Activated CD4-positive, alpha-beta T cell treated with anti-CD3 and anti-CD28 coated beads, Interleukin-2, amount 50 U/mL, for 24 hours (primary cell): ENCODE measurements at regions not wholly inside any gene's neighbourhood (a gene's known extent, or its start where the extent isn't known, plus 50 kb on each side); places are given as distances from the start of the nearest gene placed in this dataset.

Experiments
- DNase-seq, 2 donors: peaks; one replicate each; pipeline ENCODE4 v3.0.0-alpha.2; 2020; ENCODE audit warnings: low read depth in 1 of 2, low spot score in 1 of 2

DNA sequence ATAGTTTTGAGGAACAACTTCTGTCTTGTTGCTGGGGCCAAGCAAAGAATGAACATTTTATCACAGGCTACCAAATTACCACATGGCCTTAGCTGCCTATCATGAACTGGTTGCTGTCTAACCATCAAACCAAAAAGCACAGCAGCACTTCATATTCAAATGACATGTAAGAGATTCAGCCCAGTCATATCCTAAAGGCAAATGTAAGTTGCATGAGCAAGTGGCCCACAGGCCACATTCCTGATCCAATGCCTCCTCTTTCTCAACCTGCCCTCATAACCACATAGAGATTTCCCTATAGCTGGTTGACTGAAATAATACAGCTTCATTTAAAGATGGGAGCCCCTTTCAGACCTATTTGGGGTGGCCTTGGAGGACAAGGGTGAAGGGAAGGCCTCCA is 572.3 kb downstream of the IRS1 start:
- no peak for DNase-seq

DNA sequence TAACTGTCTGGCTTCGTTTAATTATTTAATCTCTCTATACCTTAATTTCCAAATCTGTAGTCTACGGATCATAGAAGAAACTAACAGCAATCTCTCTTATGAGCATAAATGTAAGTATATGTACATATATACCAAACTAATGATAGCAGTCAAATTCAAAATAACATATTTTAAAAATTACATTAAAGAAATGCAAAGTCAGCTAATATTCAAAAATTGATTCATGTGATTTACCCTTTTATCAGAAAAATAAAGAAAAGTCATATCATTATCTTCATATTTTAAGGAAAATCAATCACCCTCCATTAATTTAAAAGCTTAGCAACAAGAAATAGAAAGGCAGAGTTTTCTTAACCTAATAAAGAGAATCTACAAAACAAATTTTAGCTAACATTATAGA is 575.9 kb downstream of the IRS1 start:
- no peak for DNase-seq

DNA sequence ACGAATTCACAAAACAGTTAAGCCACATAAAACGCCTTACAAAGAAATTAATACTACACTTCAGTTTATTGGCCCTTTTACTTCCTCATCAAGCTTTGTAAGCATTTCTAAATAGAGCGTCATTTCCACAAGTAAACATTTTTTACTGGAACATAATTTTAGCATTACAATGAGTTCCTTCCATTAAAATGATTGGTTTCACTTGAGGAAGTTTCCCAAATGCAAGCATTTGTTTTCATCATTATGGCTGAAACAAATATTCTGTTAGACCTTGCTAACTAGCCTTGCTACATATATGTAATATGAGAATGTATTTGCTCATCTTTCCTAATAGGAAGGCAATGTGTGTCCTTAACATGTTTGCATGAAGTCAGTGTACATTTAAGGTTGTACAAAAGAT is 579.1 kb downstream of the IRS1 start:
- DNase-seq: no peak

DNA sequence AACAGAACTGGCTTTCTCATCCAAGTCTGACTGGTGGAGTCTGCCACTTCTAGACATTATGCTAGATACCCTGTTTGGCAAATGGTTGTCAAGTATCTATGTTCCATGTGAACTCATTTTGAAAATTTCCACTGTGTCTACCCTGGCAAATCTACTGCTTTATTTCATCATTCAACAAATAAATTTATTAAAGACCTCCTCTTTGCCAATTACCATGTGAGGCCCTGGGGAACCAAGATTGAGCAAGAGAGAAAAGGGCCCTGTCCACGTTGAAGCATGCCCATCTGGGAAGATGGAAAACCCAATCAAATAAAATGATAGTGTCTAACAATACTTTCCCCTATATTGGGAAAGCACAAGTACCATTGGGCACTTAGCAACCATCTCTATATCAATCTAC is 582.4 kb downstream of the IRS1 start:
- DNase-seq: no peak

GRCh38 chr2:226216575-226216974 is 583.0 kb downstream of the IRS1 start:
- DNase-seq: no peak

- DNase-seq: peak; percentile 19 to 39
Measured at GRCh38 chr2:226215902-226216503, 583.6 kb downstream of the IRS1 start.

GRCh38 chr2:226213717-226214116 is 585.9 kb downstream of the IRS1 start:
- DNase-seq: no peak

- no peak for DNase-seq
Measured at GRCh38 chr2:226211439-226211838, 588.2 kb downstream of the IRS1 start.

DNA sequence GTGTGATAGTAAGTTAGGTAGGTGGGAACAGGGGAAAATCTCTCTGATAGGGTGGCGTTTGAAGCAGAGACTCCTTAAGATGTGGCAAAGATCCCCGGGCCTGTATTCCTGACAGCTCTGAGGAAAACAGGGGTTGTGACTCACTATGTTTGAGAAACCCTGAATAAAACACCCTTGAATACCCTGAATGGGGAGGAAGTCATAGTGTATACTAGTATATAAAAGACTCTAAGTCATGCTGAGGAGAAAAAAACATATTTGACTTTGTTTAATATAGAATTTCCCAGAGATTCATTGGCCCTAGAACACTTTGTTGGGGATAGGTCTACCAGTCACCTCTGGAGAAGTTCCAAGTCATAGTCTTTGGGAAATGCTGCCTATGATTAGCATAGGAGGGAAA is 590.9 kb downstream of the IRS1 start:
- DNase-seq: no peak

- DNase-seq: no peak
Measured at GRCh38 chr2:226207671-226208070, 591.9 kb downstream of the IRS1 start.

DNA sequence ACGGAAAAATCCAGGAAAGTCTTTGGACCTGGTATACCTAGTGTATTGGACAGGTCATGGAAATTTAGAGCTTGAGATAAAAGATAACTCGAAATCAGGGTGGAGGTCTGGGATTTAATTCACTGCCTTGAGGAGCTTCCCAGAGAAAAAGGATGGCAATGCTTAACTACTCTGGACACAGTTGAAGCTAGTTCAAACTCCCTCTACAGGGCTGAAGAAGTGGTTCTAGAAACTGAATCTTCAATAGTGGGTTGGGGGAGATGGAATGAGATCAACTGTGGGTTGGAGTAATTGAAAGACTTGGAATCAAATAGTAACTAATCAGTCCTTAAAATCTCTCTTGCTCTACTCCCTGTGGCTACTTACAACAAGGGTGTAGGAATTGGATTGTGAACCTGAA is 600.1 kb downstream of the IRS1 start:
- DNase-seq: no peak

- no peak for DNase-seq
Measured at GRCh38 chr2:226198956-226199355, 600.7 kb downstream of the IRS1 start.

DNA sequence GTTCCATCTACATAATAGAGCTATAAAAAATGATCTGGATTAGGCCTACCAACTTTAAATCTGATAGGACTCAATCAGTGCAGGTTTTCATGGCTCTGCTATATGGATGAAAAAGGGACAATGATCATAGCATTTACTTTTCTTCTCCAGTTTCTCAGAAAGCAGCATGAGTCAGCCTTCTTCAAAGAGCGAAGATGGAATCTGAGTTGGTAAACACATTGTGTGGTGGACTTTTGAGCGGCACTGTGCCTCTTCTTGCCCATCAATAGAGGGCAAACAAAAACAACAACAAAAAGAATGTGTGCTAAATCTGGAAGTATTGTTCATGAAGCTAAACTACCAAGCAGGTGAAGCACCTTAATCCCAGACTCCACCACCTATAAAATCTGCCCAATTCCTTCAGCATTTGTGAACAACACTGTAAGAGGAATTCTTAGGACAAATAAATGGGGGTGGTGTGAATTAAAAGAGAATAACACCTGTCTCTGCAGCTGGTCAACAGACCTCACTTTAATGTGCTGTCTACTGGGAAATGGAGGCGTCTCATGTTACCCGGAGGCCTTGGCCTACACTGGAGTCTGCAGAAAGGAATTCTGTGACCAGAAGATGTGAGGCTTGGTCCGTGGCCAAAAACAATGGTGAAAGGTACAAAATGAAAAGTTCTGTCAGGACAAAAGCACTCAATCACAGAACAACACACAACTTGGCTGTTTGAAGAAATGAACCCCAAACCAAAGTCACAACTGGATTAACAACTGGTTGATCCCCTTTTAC is 609.0 kb downstream of the IRS1 start:
- DNase-seq: no peak

GRCh38 chr2:226189061-226189460 is 610.6 kb downstream of the IRS1 start:
- no peak for DNase-seq

DNA sequence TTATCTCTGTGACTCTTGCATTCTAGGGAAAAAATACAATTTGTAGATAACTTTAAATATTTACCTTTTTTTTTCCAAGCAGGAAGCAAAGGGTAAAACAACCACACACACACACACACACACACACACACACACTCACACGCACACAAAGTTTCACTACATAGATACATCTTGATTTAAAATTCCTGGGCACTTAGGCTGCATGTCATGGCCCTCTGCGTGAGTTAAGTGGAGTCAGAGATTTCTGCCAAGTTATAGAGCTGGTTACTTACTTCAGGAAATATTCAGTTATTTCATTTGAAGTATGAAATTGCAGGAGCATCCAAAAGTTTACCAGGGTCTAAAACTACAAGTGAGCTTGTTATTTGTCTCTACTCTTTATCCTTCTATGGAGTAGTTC is 612.0 kb downstream of the IRS1 start:
- DNase-seq: no peak

- no peak for DNase-seq
Measured at GRCh38 chr2:226187156-226187555, 612.5 kb downstream of the IRS1 start.

- no peak for DNase-seq
Measured at GRCh38 chr2:226185616-226186211, 613.9 kb downstream of the IRS1 start.

GRCh38 chr2:226184940-226185615 is 614.5 kb downstream of the IRS1 start:
- no peak for DNase-seq

DNA sequence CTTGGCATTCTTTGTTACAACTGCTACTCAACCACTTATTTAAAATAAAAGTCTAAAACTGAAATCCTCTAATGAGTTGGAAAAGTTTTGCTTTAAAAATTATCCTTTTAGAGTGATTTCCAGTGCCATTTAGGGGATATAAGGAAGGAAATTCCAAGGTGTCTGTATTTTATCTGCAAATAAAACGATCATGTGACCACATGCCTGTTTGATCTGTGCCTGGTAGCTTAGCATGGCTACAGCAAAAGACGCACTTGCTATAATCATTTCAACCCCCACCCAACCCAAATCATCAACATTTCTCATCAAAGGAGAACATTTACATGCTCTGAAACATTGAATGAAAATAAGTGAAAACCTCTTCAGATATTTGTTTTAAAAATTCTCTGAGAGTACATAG is 615.1 kb downstream of the IRS1 start:
- no peak for DNase-seq

GRCh38 chr2:226183550-226183949 is 616.1 kb downstream of the IRS1 start:
- DNase-seq: no peak

DNA sequence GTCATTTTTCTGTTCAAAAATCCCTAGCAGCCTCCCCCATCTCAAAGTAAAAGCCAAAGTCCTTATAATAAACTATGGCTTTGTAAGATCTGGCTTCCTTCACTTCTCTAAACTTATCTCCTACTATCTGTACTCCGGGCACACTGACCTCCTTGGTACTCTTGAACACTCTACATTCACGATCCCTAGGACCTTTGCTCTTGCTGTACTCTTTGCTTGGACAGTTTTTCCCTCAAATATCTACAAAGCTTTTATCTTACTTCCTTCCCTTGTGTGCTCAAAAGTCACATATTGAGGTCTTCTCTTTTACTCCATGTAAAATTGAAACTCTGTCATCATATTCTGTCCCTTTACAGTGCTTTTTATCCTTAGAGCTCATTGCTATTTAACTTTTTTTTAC is 616.6 kb downstream of the IRS1 start:
- DNase-seq: no peak

- no peak for DNase-seq
Measured at GRCh38 chr2:226181909-226182308, 617.7 kb downstream of the IRS1 start.
